Fibroblast of mammary gland (primary cell): ENCODE measurements at regions not wholly inside any gene's neighbourhood (a gene's known extent, or its start where the extent isn't known, plus 50 kb on each side); places are given as distances from the start of the nearest gene placed in this dataset.

ENCODE experiments used
- DNase-seq: peaks from one replicate; pipeline ENCODE4 v3.0.0-alpha.2; 2010; ENCODE audit warnings: low read depth
- H3K4me3 ChIP-seq: 2 replicates; pipeline ENCODE4 v1.5.1; 2011; ENCODE audit warnings: low read depth, mild to moderate bottlenecking, low read length, moderate library complexity; ENCODE audit not compliant: control insufficient read depth
- TF ChIP-seq, protein P1 (sequence below): conservative IDR thresholded peaks from 2 replicates; pipeline ENCODE4 v1.5.1; 2011; ENCODE audit warnings: low read depth, low read length, inconsistent platforms; ENCODE audit not compliant: control insufficient read depth, insufficient read depth

DNA sequence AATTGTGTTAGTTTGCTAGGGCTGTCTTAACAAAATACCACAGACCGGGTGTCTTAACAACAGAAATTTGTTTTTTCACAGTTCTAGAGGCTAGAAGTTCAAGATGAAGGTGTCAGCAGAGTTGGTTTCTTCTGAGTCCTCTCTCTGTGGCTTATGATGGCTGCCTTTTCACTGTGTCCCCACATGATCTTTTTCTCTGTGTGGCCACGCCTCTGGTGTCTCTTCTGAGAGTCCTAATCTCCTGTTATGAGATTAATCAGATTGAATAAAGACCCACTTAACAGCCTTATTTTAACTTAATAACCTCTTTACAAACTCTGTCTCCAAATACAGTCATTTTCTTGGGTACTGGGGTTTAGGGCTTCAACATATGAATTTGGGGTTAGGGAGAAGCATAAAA, 561.1 kb downstream of the NR2F1-AS1 start:
- H3K4me3 ChIP-seq = no peak overlapping the region
- DNase-seq = no peak
- TF ChIP-seq, protein P1, sequence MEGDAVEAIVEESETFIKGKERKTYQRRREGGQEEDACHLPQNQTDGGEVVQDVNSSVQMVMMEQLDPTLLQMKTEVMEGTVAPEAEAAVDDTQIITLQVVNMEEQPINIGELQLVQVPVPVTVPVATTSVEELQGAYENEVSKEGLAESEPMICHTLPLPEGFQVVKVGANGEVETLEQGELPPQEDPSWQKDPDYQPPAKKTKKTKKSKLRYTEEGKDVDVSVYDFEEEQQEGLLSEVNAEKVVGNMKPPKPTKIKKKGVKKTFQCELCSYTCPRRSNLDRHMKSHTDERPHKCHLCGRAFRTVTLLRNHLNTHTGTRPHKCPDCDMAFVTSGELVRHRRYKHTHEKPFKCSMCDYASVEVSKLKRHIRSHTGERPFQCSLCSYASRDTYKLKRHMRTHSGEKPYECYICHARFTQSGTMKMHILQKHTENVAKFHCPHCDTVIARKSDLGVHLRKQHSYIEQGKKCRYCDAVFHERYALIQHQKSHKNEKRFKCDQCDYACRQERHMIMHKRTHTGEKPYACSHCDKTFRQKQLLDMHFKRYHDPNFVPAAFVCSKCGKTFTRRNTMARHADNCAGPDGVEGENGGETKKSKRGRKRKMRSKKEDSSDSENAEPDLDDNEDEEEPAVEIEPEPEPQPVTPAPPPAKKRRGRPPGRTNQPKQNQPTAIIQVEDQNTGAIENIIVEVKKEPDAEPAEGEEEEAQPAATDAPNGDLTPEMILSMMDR = no peak

DNA sequence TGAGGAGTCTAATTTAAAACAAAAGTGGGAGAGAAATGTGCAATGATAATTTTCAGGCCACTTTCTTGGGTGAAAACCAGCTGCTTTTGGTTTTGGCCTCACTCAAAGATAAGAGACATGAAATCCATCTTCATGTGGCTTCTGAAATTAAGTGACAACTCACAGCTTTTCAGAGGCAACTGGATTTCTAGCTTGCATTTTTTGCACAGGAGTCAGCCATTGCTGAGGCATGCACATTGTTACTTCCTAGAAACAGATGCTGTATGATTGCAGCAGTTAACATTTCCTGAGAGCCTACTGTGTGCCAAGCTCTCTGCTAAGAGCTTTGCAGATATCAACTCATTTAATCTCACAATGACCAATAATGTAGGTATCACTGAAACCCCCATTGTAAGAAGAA, 562.6 kb downstream of the NR2F1-AS1 start:
- no peak overlapping the region for H3K4me3 ChIP-seq
- TF ChIP-seq, protein P1 = no peak
- DNase-seq = peak; percentile 22

DNA sequence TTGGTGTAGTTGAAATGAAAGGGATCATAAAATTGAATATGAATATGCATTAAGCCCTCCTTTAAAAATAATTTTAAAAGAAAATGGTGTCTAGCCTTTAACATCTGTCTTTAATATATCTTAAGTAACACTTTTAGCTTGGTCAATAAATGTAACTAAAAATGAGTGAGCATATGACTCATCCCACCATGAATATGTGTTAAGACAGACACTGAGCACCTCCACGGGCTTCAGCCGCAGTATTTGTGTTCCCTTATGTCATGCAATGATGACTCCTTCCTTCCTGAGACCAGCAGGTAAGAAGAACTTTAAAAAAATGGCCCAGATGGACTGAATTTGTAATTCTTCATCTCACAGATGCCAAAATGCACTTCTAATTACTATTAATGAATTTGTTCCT, 563.2 kb downstream of the NR2F1-AS1 start:
- DNase-seq = peak; percentile 89

DNA sequence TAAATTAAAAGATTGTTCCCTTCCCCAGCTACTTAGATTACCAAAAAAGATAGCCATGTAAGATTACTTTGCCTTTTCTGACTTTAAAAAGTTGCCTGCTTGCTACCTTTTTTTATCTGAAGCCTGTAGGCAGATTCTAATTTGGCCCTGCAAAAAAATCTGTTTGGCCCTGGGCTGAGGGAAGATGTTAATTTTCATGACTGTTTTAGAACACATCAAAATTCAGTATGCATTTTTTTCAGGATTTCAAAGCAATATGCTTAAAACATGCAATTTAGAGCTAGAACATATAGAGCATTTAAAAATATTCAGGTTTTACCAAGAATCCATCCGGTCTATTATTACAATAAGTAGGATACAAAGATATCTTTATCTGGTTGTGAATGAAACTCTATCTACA, 563.6 kb downstream of the NR2F1-AS1 start:
- TF ChIP-seq, protein P1 = no peak
- no peak overlapping the region for H3K4me3 ChIP-seq
- DNase-seq = no peak

More for the DNA sequence above, 563.2 kb downstream of the NR2F1-AS1 start:
- TF ChIP-seq, protein P1 = no peak
- H3K4me3 ChIP-seq = no peak overlapping the region

DNA sequence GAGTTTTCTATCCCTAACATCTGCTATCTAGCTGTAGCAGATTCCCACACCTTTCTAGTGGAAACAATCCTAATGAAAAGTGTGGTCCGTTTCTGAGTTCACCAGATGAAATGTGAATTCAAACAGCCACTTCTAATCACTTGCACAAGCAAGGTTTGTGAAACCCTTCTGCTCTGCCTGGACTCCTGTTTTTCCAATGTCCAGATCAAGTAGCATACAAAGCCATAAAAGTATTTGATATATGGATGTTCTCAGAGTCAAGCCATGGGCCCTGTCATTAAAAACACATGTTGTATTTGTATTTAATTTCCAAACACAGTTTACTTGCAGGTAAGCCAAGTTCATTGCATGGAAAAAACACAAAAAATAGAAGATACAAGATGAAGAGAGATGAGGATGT, 570.4 kb downstream of the NR2F1-AS1 start:
- H3K4me3 ChIP-seq = no peak overlapping the region
- no peak for DNase-seq
- TF ChIP-seq, protein P1 = no peak

DNA sequence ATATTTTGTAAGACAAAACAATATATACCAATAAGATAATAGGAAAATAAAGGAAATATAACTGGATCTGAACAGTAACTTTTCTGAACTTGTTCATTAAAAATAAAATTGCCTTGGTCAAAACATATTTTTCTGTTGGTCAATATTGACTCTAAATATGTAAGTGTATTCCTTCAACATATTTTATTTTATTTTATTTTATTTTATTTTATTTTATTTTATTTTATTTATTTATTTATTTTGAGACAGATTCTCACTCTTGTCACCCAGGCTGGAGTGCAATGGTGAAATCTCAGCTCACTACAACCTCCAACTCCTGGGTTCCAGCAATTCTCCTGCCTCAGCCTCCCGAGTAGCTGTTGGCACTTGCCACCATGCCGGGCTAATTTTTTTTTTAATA, 571.0 kb downstream of the NR2F1-AS1 start:
- no peak overlapping the region for H3K4me3 ChIP-seq
- no peak for DNase-seq
- TF ChIP-seq, protein P1 = no peak
